ENCODE measurements at regions not wholly inside any gene's neighbourhood (a gene's known extent, or its start where the extent isn't known, plus 50 kb on each side); places are given as distances from the start of the nearest gene placed in this dataset.

- TF ChIP-seq CTCF (IDR thresholded peaks at IDR 0.05) = no peak
- TF ChIP-seq POLR2A (IDR thresholded peaks at IDR 0.05) = no peak
- no peak for TF ChIP-seq EP300 (IDR thresholded peaks at IDR 0.05; ENCODE audit: low read depth)
- TF ChIP-seq POLR2AphosphoS5 (IDR thresholded peaks at IDR 0.05) = no peak
These were observed 789.4 kb upstream of the PIK3C3 start for GRCh38 chr18:41165625-41166024.
